K562 (cell line): ENCODE measurements at regions not wholly inside any gene's neighbourhood (a gene's known extent, or its start where the extent isn't known, plus 50 kb on each side); places are given as distances from the start of the nearest gene placed in this dataset.

ENCODE experiments used
- ATAC-seq: fragments of 200-7000 bp; cut with Tn5 transposase; 3 replicates; pipeline ENCODE4 v1.9.1; 2020; ENCODE audit warnings: moderate library complexity
- BruUV-seq: library from RNA; stranded (reverse); fragments of 400-500 nt; replicated peaks from 2 replicates; lab custom pipeline; 2021; lab: Mats Ljungman, UMichigan
- CTCF ChIA-PET: fragments of 300-600 bp; formaldehyde crosslinking; extraction: SDS; loops from one replicate; lab custom pipeline; 2021; ENCODE audit warnings: low intra/inter-chr PET ratio; lab: Yijun Ruan, JAX
- POLR2A ChIA-PET: fragments of 300-600, 350-650 bp; sonication (Branson Sonifier 250); formaldehyde crosslinking; extraction: SDS; loops from one replicate; lab custom pipeline; 2021; ENCODE audit warnings: antibody characterized with exemption, inconsistent platforms; lab: Yijun Ruan, JAX
- DNase-seq, 4 experiments: peaks; one replicate each; pipeline versions ENCODE4 v3.0.0 to v3.0.0-alpha.2; 2011 to 2018; ENCODE audit warnings: low spot score in 3 of 4, mixed read lengths in 3 of 4; ENCODE audit errors: extremely low read depth in 1 of 4
- FAIRE-seq: peaks from 2 replicates; lab custom pipeline; 2011; peaks lifted over from hg19 to GRCh38; lab: Jason Lieb, UNC
- H2AFZ ChIP-seq: 2 replicates; pipeline ENCODE4 v1.6.0; 2011; ENCODE audit warnings: low read depth, low read length, control low read depth, inconsistent platforms
- H3K27ac ChIP-seq: fragments of 200-600 bp; 3 replicates; pipeline ENCODE4 v1.8.0; 2011; ENCODE audit warnings: low read depth, mild to moderate bottlenecking, control low read depth, inconsistent platforms, low read length, moderate library complexity, mixed read lengths; ENCODE audit errors: extremely low read depth
- H3K27me3 ChIP-seq, 2 experiments: fragments of 300-600 bp in 1 of 2; 2 replicates in 1 of 2; 3 replicates in 1 of 2; pipeline versions ENCODE4 v1.6.0 to v1.8.0; 2011; ENCODE audit warnings: inconsistent platforms in 2 of 2, low read length in 2 of 2, mild to moderate bottlenecking in 1 of 2, mixed read lengths in 1 of 2, moderate library complexity in 1 of 2; ENCODE audit not compliant: control insufficient read depth in 2 of 2, insufficient read depth in 2 of 2
- H3K36me3 ChIP-seq: fragments of 300-600 bp; 3 replicates; pipeline ENCODE4 v1.8.0; 2011; ENCODE audit warnings: mild to moderate bottlenecking, low read length, inconsistent platforms; ENCODE audit not compliant: control insufficient read depth, insufficient read depth
- H3K4me1 ChIP-seq, 2 experiments: fragments of 200-600 bp in 1 of 2; replicated peaks in 1 of 2; 2 replicates in 1 of 2; 3 replicates in 1 of 2; pipeline versions ENCODE4 v1.5.1 to v1.8.0; 2011; ENCODE audit warnings: inconsistent platforms in 2 of 2, low read length in 2 of 2, mild to moderate bottlenecking in 1 of 2, mixed read lengths in 1 of 2, moderate library complexity in 1 of 2; ENCODE audit not compliant: control insufficient read depth in 2 of 2, insufficient read depth in 2 of 2
- H3K4me2 ChIP-seq: 2 replicates; pipeline ENCODE4 v1.6.1; 2011; ENCODE audit warnings: low read length, control low read depth, inconsistent platforms, mixed read lengths; ENCODE audit not compliant: insufficient read depth
- H3K4me3 ChIP-seq: fragments of 200-600 bp; sonication (generic), shearing (Covaris generic); 2 replicates; pipeline ENCODE4 v1.5.1; 2016; ENCODE audit warnings: control low read depth, inconsistent platforms
- H3K79me2 ChIP-seq: fragments of 200-600 bp; 3 replicates; pipeline ENCODE4 v1.8.0; 2011; ENCODE audit warnings: low read length, inconsistent platforms; ENCODE audit not compliant: control insufficient read depth, insufficient read depth
- H3K9ac ChIP-seq, 2 experiments: 2 replicates each; pipeline versions ENCODE4 v1.6.0 to v1.6.1; 2011; ENCODE audit warnings: low read depth in 2 of 2, low read length in 2 of 2, control low read depth in 1 of 2, inconsistent platforms in 1 of 2, mild to moderate bottlenecking in 1 of 2, mixed read lengths in 1 of 2; ENCODE audit not compliant: insufficient read depth in 1 of 2
- H3K9me1 ChIP-seq: one replicate; pipeline ENCODE4 v1.6.0; 2011; ENCODE audit warnings: inconsistent platforms, mild to moderate bottlenecking, low read length, moderate library complexity; ENCODE audit not compliant: control insufficient read depth, insufficient read depth
- H3K9me3 ChIP-seq: replicated peaks from 2 replicates; pipeline ENCODE4 v1.5.1; 2011; ENCODE audit warnings: low read depth, low read length, inconsistent platforms; ENCODE audit not compliant: control insufficient read depth, insufficient read depth
- H4K20me1 ChIP-seq: replicated peaks from 2 replicates; pipeline ENCODE4 v1.6.1; 2011; ENCODE audit warnings: low read length, inconsistent platforms, mixed read lengths; ENCODE audit not compliant: control insufficient read depth, insufficient read depth
- ARNT ChIP-seq, 2 experiments: fragments of 450-650 bp; IDR thresholded peaks; 2 replicates each; pipeline ENCODE4 v1.6.1; 2016; ENCODE audit warnings: mild to moderate bottlenecking in 1 of 2
- CHCHD3 ChIP-seq: fragments of 250-450 bp; sonication (Bioruptor Pico); IDR thresholded peaks from 2 replicates; pipeline ENCODE4 v2.1.2; 2022; ENCODE audit warnings: mild to moderate bottlenecking
- DMBX1 ChIP-seq: fragments of 250-450 bp; sonication (Bioruptor Pico); IDR thresholded peaks from 2 replicates; pipeline ENCODE4 v1.8.0; 2022; ENCODE audit warnings: inconsistent platforms, mild to moderate bottlenecking, moderate library complexity, borderline replicate concordance
- HNRNPLL ChIP-seq: fragments of 200-400 bp; formaldehyde crosslinking; IDR thresholded peaks from 2 replicates; pipeline ENCODE4 v1.6.1; 2017; ENCODE audit warnings: low read length, low read depth, mild to moderate bottlenecking; ENCODE audit not compliant: poor library complexity, severe bottlenecking
- KDM5B ChIP-seq: fragments of 200-600 bp; sonication (generic); IDR thresholded peaks from 2 replicates; pipeline ENCODE4 v1.6.1; 2012; ENCODE audit warnings: low read depth, mild to moderate bottlenecking, moderate library complexity, low read length, control low read depth, inconsistent platforms; ENCODE audit not compliant: insufficient replicate concordance
- SNIP1 ChIP-seq: fragments of 450-650 bp; IDR thresholded peaks from 2 replicates; pipeline ENCODE4 v1.7.1; 2017; ENCODE audit warnings: low read depth, mild to moderate bottlenecking
- STAT5A ChIP-seq: IDR thresholded peaks from 2 replicates; pipeline ENCODE4 v1.6.1; 2012; ENCODE audit warnings: low read length, inconsistent platforms, borderline replicate concordance
- TBL1XR1 ChIP-seq, 2 experiments: IDR thresholded peaks; 2 replicates each; pipeline ENCODE4 v1.6.1; 2012; ENCODE audit warnings: improper control_type of control experiment in 2 of 2, low read length in 2 of 2, mild to moderate bottlenecking in 1 of 2
- THAP7 ChIP-seq: fragments of 250-450 bp; sonication (Bioruptor Pico); IDR thresholded peaks from 2 replicates; pipeline ENCODE4 v1.5.0; 2021
- TSHZ1 ChIP-seq: fragments of 250-450 bp; sonication (Bioruptor Pico); IDR thresholded peaks from 2 replicates; pipeline ENCODE4 v1.4.0; 2020; ENCODE audit warnings: mild to moderate bottlenecking, moderate library complexity
- ZBTB34 ChIP-seq: fragments of 250-450 bp; sonication (Bioruptor Pico); IDR thresholded peaks from 2 replicates; pipeline ENCODE4 v1.8.0; 2021; ENCODE audit warnings: mild to moderate bottlenecking, moderate library complexity
- ZNF589 ChIP-seq: fragments of 200-800 bp; sonication (Bioruptor generic); IDR thresholded peaks from 2 replicates; pipeline ENCODE4 v1.6.1; 2016; ENCODE audit warnings: low read depth, missing genetic modification characterization, missing compliant biosample characterization
- ZNF780A ChIP-seq: fragments of 250-450 bp; sonication (Bioruptor Pico); IDR thresholded peaks from 2 replicates; pipeline ENCODE4 v1.5.0; 2021; ENCODE audit warnings: mild to moderate bottlenecking
- WGBS: fragments of 100-300 bp; shearing (Covaris generic); methylation state at CpG from one replicate; pipeline ENCODE4 v1.1.6; 2016; ENCODE audit warnings: low coverage, mixed read lengths; ENCODE audit not compliant: insufficient coverage; ENCODE audit errors: missing lambda C conversion rate; 5-methylcytosine and 5-hydroxymethylcytosine counted together
- in situ Hi-C: fragments of 300-500 bp; cut with MboI; formaldehyde crosslinking; loops from 4 replicates; pipeline ENCODE4 v1.15.0; 2018; ENCODE audit warnings: inconsistent platforms, mixed read lengths
- intact Hi-C: fragments of 100-400 bp; cut with micrococcal nuclease; formaldehyde crosslinking; loops from 2 replicates; pipeline ENCODE4 v1.14.2; 2022

GRCh38 chr22:27060190-27060589 is 402.8 kb downstream of the MIAT start:
- H3K79me2 ChIP-seq, result no peaks in the 10 kb centered on the region
- no peak overlapping the region for H3K4me3 ChIP-seq
- FAIRE-seq (no peak), DNase-seq (no peak), ATAC-seq (no peak)
- no peak for TF ChIP-seq TBL1XR1 (IDR thresholded peaks at IDR 0.05; ENCODE audit: low read length in 2 of 2)
- no peak for TF ChIP-seq THAP7 (CRISPR knock-in tag)
- TF ChIP-seq CHCHD3, result no peak
- TF ChIP-seq KDM5B, result no peak
- no peak for TF ChIP-seq ZNF589 (CRISPR knock-in tag)
- TF ChIP-seq DMBX1 (CRISPR knock-in tag), result no peak
- no peak for TF ChIP-seq HNRNPLL
- TF ChIP-seq ARNT (IDR thresholded peaks at IDR 0.05), result no peak
- TF ChIP-seq STAT5A, result no peak
- TF ChIP-seq SNIP1, result no peak
- no peak for TF ChIP-seq ZNF780A (CRISPR knock-in tag)
- no peak for TF ChIP-seq TSHZ1 (CRISPR knock-in tag)
- no peak for TF ChIP-seq ZBTB34 (CRISPR knock-in tag)
- H3K9me1 ChIP-seq, result no peaks in the 10 kb centered on the region
- H3K9ac ChIP-seq, result no peak overlapping the region
- no peaks in the 10 kb centered on the region for H3K36me3 ChIP-seq
- ChIA-PET CTCF (no interaction called here), POLR2A (no interaction called here)
- in situ Hi-C loops, result no loop called here
- BruUV-seq, result no TSS peak
- WGBS, result 3% methylated on average over 14 of the region's 15 CpGs
- H4K20me1 ChIP-seq, result no peaks in the 10 kb centered on the region
- H3K27ac ChIP-seq, result no peak overlapping the region
- H3K4me1 ChIP-seq, result no peaks in the 10 kb centered on the region
- H3K27me3 ChIP-seq, result no peaks in the 10 kb centered on the region
- intact Hi-C loops, result no loop called here
- no peaks in the 10 kb centered on the region for H3K9me3 ChIP-seq
- no peak overlapping the region for H3K4me2 ChIP-seq
- no peak overlapping the region for H2AFZ ChIP-seq
